ENCODE measurements at regions not wholly inside any gene's neighbourhood (a gene's known extent, or its start where the extent isn't known, plus 50 kb on each side); places are given as distances from the start of the nearest gene placed in this dataset.

DNA sequence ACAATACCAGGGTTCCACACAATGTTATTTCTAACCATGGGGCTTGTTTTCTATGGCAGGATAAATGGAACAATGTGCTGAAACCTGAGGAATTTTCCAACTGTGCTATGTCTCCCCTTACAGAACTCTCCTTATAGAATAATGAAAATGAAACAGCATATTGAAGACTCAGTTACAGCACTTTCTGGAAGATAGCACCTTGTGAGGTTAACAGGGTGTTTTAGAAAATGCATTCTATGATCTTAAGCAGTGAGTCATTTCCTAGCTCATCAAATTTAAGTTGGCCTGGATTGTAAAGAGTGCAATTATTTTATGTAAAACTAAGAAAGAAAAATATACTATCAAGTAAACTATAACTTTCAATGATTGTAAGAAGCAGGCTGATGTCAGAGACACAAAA, 60.1 kb upstream of the CNTN1 start:
- H3K9me3 ChIP-seq: no peaks in the 10 kb centered on the region
- no peak overlapping the region for H3K27ac ChIP-seq
- ATAC-seq (no peak), DNase-seq (no peak)
- TF ChIP-seq, protein P1, sequence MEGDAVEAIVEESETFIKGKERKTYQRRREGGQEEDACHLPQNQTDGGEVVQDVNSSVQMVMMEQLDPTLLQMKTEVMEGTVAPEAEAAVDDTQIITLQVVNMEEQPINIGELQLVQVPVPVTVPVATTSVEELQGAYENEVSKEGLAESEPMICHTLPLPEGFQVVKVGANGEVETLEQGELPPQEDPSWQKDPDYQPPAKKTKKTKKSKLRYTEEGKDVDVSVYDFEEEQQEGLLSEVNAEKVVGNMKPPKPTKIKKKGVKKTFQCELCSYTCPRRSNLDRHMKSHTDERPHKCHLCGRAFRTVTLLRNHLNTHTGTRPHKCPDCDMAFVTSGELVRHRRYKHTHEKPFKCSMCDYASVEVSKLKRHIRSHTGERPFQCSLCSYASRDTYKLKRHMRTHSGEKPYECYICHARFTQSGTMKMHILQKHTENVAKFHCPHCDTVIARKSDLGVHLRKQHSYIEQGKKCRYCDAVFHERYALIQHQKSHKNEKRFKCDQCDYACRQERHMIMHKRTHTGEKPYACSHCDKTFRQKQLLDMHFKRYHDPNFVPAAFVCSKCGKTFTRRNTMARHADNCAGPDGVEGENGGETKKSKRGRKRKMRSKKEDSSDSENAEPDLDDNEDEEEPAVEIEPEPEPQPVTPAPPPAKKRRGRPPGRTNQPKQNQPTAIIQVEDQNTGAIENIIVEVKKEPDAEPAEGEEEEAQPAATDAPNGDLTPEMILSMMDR (IDR thresholded peaks at IDR 0.05): no peak
- no peaks in the 10 kb centered on the region for H3K4me1 ChIP-seq
- no peaks in the 10 kb centered on the region for H3K27me3 ChIP-seq
- intact Hi-C loops (cut with DNase I): no loop called here
- H3K36me3 ChIP-seq: no peaks in the 10 kb centered on the region
- H3K4me3 ChIP-seq: no peak overlapping the region

DNA sequence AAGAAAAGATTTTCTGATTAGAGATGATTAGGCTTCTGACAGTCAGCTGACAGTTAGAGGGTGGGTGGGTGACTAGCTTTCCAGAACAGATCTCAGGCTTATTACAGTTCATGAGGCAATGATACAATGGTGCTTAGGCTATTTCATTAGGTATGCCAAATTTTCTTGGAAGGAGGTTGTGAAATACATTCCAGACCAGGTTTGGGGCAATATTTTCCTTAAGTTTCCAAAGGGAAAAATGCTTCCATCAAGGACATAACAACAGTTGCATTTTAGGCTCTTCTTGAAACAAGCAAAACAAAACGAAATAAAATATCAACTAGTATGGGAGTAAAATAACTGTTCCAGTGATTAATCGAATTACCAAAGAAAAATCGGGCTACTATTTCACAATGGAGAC, 59.3 kb upstream of the CNTN1 start:
- intact Hi-C loops (cut with DNase I): no loop called here
- H3K27ac ChIP-seq: no peak overlapping the region
- no peak for DNase-seq
- TF ChIP-seq, protein P1 (IDR thresholded peaks at IDR 0.05): no peak
- H3K36me3 ChIP-seq: no peaks in the 10 kb centered on the region
- no peak for ATAC-seq
- no peak overlapping the region for H3K4me3 ChIP-seq
- H3K9me3 ChIP-seq: no peaks in the 10 kb centered on the region
- H3K27me3 ChIP-seq: no peaks in the 10 kb centered on the region
- no peaks in the 10 kb centered on the region for H3K4me1 ChIP-seq

DNA sequence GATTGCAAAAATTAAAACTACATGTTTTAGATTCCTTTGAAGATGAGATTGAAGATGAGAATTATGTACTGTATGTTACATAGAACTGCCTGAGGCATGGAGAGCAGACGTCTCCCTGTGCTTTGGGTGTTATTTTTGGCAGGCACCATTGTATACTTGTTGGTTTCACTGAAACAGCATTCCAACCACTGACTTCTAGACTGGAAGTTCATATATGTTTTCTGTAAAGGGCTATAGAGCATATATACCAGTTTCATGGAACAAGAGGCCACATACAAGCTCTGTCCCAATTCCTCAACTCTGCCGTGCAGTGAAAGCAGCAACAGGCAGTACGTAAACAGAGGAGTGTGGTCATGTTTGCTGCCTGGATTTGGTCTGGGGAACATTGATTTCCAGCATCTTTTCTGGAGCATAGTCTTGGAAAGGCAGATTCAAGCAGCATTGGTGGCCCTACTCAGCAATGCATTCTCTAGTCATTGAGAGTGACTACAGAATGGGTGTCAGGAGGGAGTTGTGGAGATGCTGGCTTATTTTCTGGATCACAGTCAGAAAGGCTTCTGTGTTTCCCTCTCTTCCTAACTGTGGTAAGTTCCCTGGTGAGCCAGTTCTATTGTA, 57.6 kb upstream of the CNTN1 start:
- Histone ChIP-seq H3K27ac (no peak overlapping the region), H3K27me3 (no peaks in the 10 kb centered on the region), H3K4me1 (no peaks in the 10 kb centered on the region), H3K9me3 (peaks cover 0 to 2% of the 10 kb centered on the region in 2 donors), H3K4me3 (no peak overlapping the region), H3K36me3 (no peaks in the 10 kb centered on the region)
- ATAC-seq: no peak
- DNase-seq: no peak
- intact Hi-C loops (cut with DNase I): no loop called here
- TF ChIP-seq, protein P1 (IDR thresholded peaks at IDR 0.05): no peak

DNA sequence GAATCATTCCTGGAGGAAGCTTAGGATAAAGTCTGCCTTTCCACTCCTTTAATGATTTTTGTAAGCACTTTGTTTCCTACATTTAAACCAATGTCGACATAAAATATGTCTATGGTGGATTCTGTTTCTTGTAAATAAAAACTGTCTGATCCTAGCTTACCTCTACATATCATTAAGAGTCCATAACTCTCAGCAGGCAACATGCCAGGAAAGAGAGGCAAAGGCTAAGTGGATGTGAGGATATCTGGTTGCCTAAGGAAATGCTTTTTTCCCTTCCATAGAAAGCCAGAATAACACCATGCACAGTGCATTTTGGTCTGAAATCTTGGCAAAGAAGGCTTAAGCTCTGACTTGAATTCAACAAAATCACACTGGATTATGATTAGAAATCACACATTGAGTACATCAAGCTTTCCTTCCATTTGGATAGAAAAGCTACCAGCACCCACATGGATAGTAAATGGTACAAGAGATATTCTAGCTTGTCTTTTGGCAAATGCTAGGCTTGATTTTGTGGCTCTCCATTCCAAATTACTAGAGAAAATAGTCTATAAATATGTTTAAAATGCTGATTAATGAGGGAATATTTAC, 57.0 kb upstream of the CNTN1 start:
- ATAC-seq (no peak), DNase-seq (no peak)
- Histone ChIP-seq H3K9me3 (peaks cover 0 to 2% of the 10 kb centered on the region in 2 donors), H3K27ac (no peak overlapping the region), H3K27me3 (no peaks in the 10 kb centered on the region), H3K4me1 (no peaks in the 10 kb centered on the region), H3K4me3 (no peak overlapping the region), H3K36me3 (no peaks in the 10 kb centered on the region)
- intact Hi-C loops (cut with DNase I): no loop called here
- TF ChIP-seq, protein P1 (IDR thresholded peaks at IDR 0.05): no peak

Data from left lung (tissue), 4 donors.